ENCODE measurements at regions not wholly inside any gene's neighbourhood (a gene's known extent, or its start where the extent isn't known, plus 50 kb on each side); places are given as distances from the start of the nearest gene placed in this dataset.
"Not testable (repeated sequence)": the region's sequence is repeated elsewhere in the genome, so short reads cannot be mapped to it uniquely, and the experiment has no call there.

- TF ChIP-seq FOXP2 (optimal IDR thresholded peaks at IDR 0.05; ENCODE audit: control extremely low read depth, extremely low read length, insufficient read depth) (no peak), EZH2 (IDR thresholded peaks at IDR 0.05) (no peak), POLR2AphosphoS5 (IDR thresholded peaks at IDR 0.05; ENCODE audit: borderline replicate concordance, low read depth, low read length) (no peak)
- Histone ChIP-seq H3K9ac (ENCODE audit: insufficient read length) (no peak overlapping the region), H3K27ac (no peak overlapping the region), H3K4me3 (no peak overlapping the region), H3K36me3 (ENCODE audit: insufficient read depth, low read length) (no peaks in the 10 kb centered on the region), H3K9me3 (ENCODE audit: low read depth, low read length) (no peaks in the 10 kb centered on the region)
- no peak for DNase-seq (ENCODE audit: low read depth, low spot score)
Measured at GRCh38 chr4:107423677-107424405, 296.2 kb downstream of the PAPSS1 start.

GRCh38 chr4:107419536-107419935, 300.5 kb downstream of the PAPSS1 start:
- not testable (repeated sequence) for DNase-seq (ENCODE audit: low read depth, low spot score); H3K4me3 ChIP-seq; H3K27ac ChIP-seq; H3K9me3 ChIP-seq (ENCODE audit: low read depth, low read length); H3K36me3 ChIP-seq (ENCODE audit: insufficient read depth, low read length); H3K9ac ChIP-seq (ENCODE audit: insufficient read length)

- no peak for TF ChIP-seq EZH2 (IDR thresholded peaks at IDR 0.05)
- no peak for TF ChIP-seq FOXP2 (optimal IDR thresholded peaks at IDR 0.05; ENCODE audit: control extremely low read depth, extremely low read length, insufficient read depth)
- no peak for TF ChIP-seq POLR2AphosphoS5 (IDR thresholded peaks at IDR 0.05; ENCODE audit: borderline replicate concordance, low read depth, low read length)
- Histone ChIP-seq H3K27ac (no peak overlapping the region), H3K36me3 (ENCODE audit: insufficient read depth, low read length) (no peaks in the 10 kb centered on the region), H3K9me3 (ENCODE audit: low read depth, low read length) (no peaks in the 10 kb centered on the region), H3K9ac (ENCODE audit: insufficient read length) (no peak overlapping the region), H3K4me3 (no peak overlapping the region)
- no peak for DNase-seq (ENCODE audit: low read depth, low spot score)
Measured at GRCh38 chr4:107419052-107419451, 301.0 kb downstream of the PAPSS1 start.

- H3K9ac ChIP-seq (ENCODE audit: insufficient read length); DNase-seq (ENCODE audit: low read depth, low spot score); H3K9me3 ChIP-seq (ENCODE audit: low read depth, low read length); H3K27ac ChIP-seq; H3K4me3 ChIP-seq; H3K36me3 ChIP-seq (ENCODE audit: insufficient read depth, low read length): not testable (repeated sequence)
Measured at GRCh38 chr4:107415490-107415889, 304.5 kb downstream of the PAPSS1 start.

- not testable (repeated sequence) for H3K9ac ChIP-seq (ENCODE audit: insufficient read length); H3K9me3 ChIP-seq (ENCODE audit: low read depth, low read length); H3K36me3 ChIP-seq (ENCODE audit: insufficient read depth, low read length); H3K4me3 ChIP-seq; DNase-seq (ENCODE audit: low read depth, low spot score); H3K27ac ChIP-seq
Measured at GRCh38 chr4:107409872-107410271, 310.2 kb downstream of the PAPSS1 start.

GRCh38 chr4:107408968-107409367, 311.1 kb downstream of the PAPSS1 start:
- no peaks in the 10 kb centered on the region; the same call in 1 of the 2 replicates for H3K9me3 ChIP-seq (ENCODE audit: low read depth, low read length)
- no peaks in the 10 kb centered on the region for H3K36me3 ChIP-seq (ENCODE audit: insufficient read depth, low read length)
- no peak for DNase-seq (ENCODE audit: low read depth, low spot score)
- H3K27ac ChIP-seq, result no peak overlapping the region
- no peak overlapping the region for H3K4me3 ChIP-seq
- H3K9ac ChIP-seq (ENCODE audit: insufficient read length), result no peak overlapping the region
- TF ChIP-seq EZH2 (IDR thresholded peaks at IDR 0.05) (no peak), FOXP2 (optimal IDR thresholded peaks at IDR 0.05; ENCODE audit: control extremely low read depth, extremely low read length, insufficient read depth) (no peak), POLR2AphosphoS5 (IDR thresholded peaks at IDR 0.05; ENCODE audit: borderline replicate concordance, low read depth, low read length) (no peak)

- Histone ChIP-seq H3K4me3 (no peak overlapping the region; the same call in 1 of the 2 replicates), H3K36me3 (ENCODE audit: insufficient read depth, low read length) (no peaks in the 10 kb centered on the region), H3K9ac (ENCODE audit: insufficient read length) (no peak overlapping the region), H3K9me3 (ENCODE audit: low read depth, low read length) (no peaks in the 10 kb centered on the region), H3K27ac (peak overlapping the region; percentile 25; the same call in 1 of the 2 replicates)
- no peak for DNase-seq (ENCODE audit: low read depth, low spot score)
- TF ChIP-seq FOXP2 (optimal IDR thresholded peaks at IDR 0.05; ENCODE audit: control extremely low read depth, extremely low read length, insufficient read depth) (no peak), EZH2 (IDR thresholded peaks at IDR 0.05) (no peak), POLR2AphosphoS5 (IDR thresholded peaks at IDR 0.05; ENCODE audit: borderline replicate concordance, low read depth, low read length) (no peak)
Measured at GRCh38 chr4:107404591-107405300, 315.3 kb downstream of the PAPSS1 start.

- H3K4me3 ChIP-seq, result no peak overlapping the region
- no peak overlapping the region for H3K9ac ChIP-seq (ENCODE audit: insufficient read length)
- no peak for DNase-seq (ENCODE audit: low read depth, low spot score)
- 0 out of 2 replicates have a peak, but pooled peaks cover 4% of the 10 kb centered on the region for H3K36me3 ChIP-seq (ENCODE audit: insufficient read depth, low read length)
- TF ChIP-seq EZH2 (IDR thresholded peaks at IDR 0.05) (no peak), FOXP2 (optimal IDR thresholded peaks at IDR 0.05; ENCODE audit: control extremely low read depth, extremely low read length, insufficient read depth) (no peak), POLR2AphosphoS5 (IDR thresholded peaks at IDR 0.05; ENCODE audit: borderline replicate concordance, low read depth, low read length) (no peak)
- H3K9me3 ChIP-seq (ENCODE audit: low read depth, low read length), result no peaks in the 10 kb centered on the region
- no peak overlapping the region for H3K27ac ChIP-seq
Measured at GRCh38 chr4:107402291-107402690, 317.7 kb downstream of the PAPSS1 start.

GRCh38 chr4:107392951-107393350, 327.1 kb downstream of the PAPSS1 start:
- DNase-seq (ENCODE audit: low read depth, low spot score), result no peak
- Histone ChIP-seq H3K9ac (ENCODE audit: insufficient read length) (peak overlapping the region; percentile 69), H3K27ac (peak overlapping the region; percentile 99)

More at GRCh38 chr4:107392951-107393350, 327.1 kb downstream of the PAPSS1 start:
- peak overlapping the region; percentile 22 for H3K4me3 ChIP-seq
- 0 out of 2 replicates have a peak, but pooled peaks cover 4% of the 10 kb centered on the region for H3K36me3 ChIP-seq (ENCODE audit: insufficient read depth, low read length)
- no peaks in the 10 kb centered on the region for H3K9me3 ChIP-seq (ENCODE audit: low read depth, low read length)
- no peak for TF ChIP-seq POLR2AphosphoS5 (IDR thresholded peaks at IDR 0.05; ENCODE audit: borderline replicate concordance, low read depth, low read length)
- no peak for TF ChIP-seq EZH2 (IDR thresholded peaks at IDR 0.05)
- no peak for TF ChIP-seq FOXP2 (optimal IDR thresholded peaks at IDR 0.05; ENCODE audit: control extremely low read depth, extremely low read length, insufficient read depth)

All from SK-N-MC (cell line).